Liver (tissue), 2 donors: ENCODE measurements at regions not wholly inside any gene's neighbourhood (a gene's known extent, or its start where the extent isn't known, plus 50 kb on each side); places are given as distances from the start of the nearest gene placed in this dataset.

Experiments used
- TF ChIP-seq, protein P1 (sequence below): fragments of 150-350 bp; IDR thresholded peaks from 2 replicates; pipeline ENCODE4 v1.5.1; 2017; ENCODE audit warnings: improper control_type of control experiment, low read depth, low read length; ENCODE audit not compliant: missing input control
- TF ChIP-seq, protein P2 (sequence below): IDR thresholded peaks from 2 replicates; pipeline ENCODE4 v1.6.1; 2016; ENCODE audit warnings: antibody characterized with exemption
- donor health status: healthy.

- TF ChIP-seq, protein P1, sequence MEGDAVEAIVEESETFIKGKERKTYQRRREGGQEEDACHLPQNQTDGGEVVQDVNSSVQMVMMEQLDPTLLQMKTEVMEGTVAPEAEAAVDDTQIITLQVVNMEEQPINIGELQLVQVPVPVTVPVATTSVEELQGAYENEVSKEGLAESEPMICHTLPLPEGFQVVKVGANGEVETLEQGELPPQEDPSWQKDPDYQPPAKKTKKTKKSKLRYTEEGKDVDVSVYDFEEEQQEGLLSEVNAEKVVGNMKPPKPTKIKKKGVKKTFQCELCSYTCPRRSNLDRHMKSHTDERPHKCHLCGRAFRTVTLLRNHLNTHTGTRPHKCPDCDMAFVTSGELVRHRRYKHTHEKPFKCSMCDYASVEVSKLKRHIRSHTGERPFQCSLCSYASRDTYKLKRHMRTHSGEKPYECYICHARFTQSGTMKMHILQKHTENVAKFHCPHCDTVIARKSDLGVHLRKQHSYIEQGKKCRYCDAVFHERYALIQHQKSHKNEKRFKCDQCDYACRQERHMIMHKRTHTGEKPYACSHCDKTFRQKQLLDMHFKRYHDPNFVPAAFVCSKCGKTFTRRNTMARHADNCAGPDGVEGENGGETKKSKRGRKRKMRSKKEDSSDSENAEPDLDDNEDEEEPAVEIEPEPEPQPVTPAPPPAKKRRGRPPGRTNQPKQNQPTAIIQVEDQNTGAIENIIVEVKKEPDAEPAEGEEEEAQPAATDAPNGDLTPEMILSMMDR, result no peak
- TF ChIP-seq, protein P2, sequence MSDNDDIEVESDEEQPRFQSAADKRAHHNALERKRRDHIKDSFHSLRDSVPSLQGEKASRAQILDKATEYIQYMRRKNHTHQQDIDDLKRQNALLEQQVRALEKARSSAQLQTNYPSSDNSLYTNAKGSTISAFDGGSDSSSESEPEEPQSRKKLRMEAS, result no peak
Observed at GRCh38 chr11:127507851-127508250, 507.3 kb upstream of the KIRREL3 start.
